ENCODE measurements at regions not wholly inside any gene's neighbourhood (a gene's known extent, or its start where the extent isn't known, plus 50 kb on each side); places are given as distances from the start of the nearest gene placed in this dataset.
A peak's percentile ranks its signal among the peaks of the same experiment; 100 is the strongest.
"Not testable (repeated sequence)": the region's sequence is repeated elsewhere in the genome, so short reads cannot be mapped to it uniquely, and the experiment has no call there.

GRCh38 chr1:203401199-203401877, 50.4 kb upstream of the FMOD start:
- no peak for DNase-seq

GRCh38 chr1:203402152-203402551, 51.2 kb upstream of the FMOD start:
- DNase-seq = no peak

GRCh38 chr1:203402629-203403337, 51.9 kb upstream of the FMOD start:
- DNase-seq = no peak

GRCh38 chr1:203403586-203403985, 52.7 kb upstream of the FMOD start:
- no peak for DNase-seq

GRCh38 chr1:203404546-203404945, 53.6 kb upstream of the FMOD start:
- DNase-seq = no peak

GRCh38 chr1:203405703-203406438, 54.9 kb upstream of the FMOD start:
- DNase-seq = no peak

- DNase-seq = no peak
Measured at GRCh38 chr1:203406446-203407045, 55.6 kb upstream of the FMOD start.

- no peak for DNase-seq
Measured at GRCh38 chr1:203407296-203407695, 56.4 kb upstream of the FMOD start.

GRCh38 chr1:203408486-203409481, 57.9 kb upstream of the FMOD start:
- DNase-seq = no peak

GRCh38 chr1:203410182-203410900, 59.4 kb upstream of the FMOD start:
- DNase-seq = no peak

- DNase-seq = not testable (repeated sequence)
Measured at GRCh38 chr1:203411431-203411830, 60.5 kb upstream of the FMOD start.

- no peak for DNase-seq
Measured at GRCh38 chr1:203419558-203419957, 56.0 kb upstream of the PRELP start.

GRCh38 chr1:203420263-203420662, 55.3 kb upstream of the PRELP start:
- DNase-seq = no peak

- no peak for DNase-seq
Measured at GRCh38 chr1:203421246-203421645, 54.4 kb upstream of the PRELP start.

- DNase-seq = no peak
Measured at GRCh38 chr1:203422116-203422515, 53.5 kb upstream of the PRELP start.

- DNase-seq = no peak
Measured at GRCh38 chr1:203422656-203423055, 53.0 kb upstream of the PRELP start.

- no peak for DNase-seq
Measured at GRCh38 chr1:203424285-203424684, 51.3 kb upstream of the PRELP start.

GRCh38 chr1:203424861-203425662, 50.5 kb upstream of the PRELP start:
- DNase-seq = no peak

GRCh38 chr1:203425663-203425975, 50.0 kb upstream of the PRELP start:
- DNase-seq = peak in 1 of 2 experiments; percentile 34
